ENCODE measurements at regions not wholly inside any gene's neighbourhood (a gene's known extent, or its start where the extent isn't known, plus 50 kb on each side); places are given as distances from the start of the nearest gene placed in this dataset.

DNA sequence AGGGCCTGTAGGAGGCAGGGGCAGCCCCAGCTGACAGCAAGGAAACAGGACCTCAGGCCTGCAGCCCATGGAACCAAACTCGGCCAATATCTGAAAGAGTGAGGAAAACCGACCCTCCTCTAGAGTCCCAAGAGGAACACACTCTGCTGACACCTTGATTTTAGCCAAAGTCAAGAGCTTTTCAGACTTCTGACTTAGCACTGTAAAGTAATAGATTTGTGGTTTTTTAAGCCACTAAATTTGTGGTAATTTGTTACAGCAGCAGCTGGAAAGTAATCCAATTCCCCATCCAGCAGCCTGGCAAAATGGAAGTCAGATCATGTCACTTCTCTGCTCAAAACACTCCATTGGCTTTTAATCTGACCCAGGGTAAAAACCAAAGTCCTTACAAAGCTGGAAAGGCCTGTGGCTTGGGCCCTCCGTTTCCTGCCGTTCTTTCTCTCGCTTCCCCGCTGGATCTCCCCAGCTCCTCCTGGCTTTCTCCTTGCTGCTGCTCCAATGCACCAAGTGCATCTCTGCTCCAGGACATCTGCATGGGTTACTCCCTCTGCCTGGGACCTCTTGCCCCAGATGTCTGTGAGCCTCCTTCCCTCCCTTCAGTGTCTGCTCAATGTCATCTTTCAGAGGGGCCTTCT is 79.0 kb downstream of the C5orf15 start:
- Histone ChIP-seq H2BK5ac (ENCODE audit: insufficient read length, low read length) (no peak overlapping the region), H3K14ac (ENCODE audit: insufficient read depth, low read length) (no peak overlapping the region), H4K20me1 (ENCODE audit: control insufficient read depth, insufficient read depth, insufficient read length) (no peaks in the 10 kb centered on the region), H2BK15ac (ENCODE audit: low read depth, low read length) (no peak overlapping the region), H4K91ac (ENCODE audit: insufficient read length, low read depth, low read length) (no peak overlapping the region), H3K23ac (ENCODE audit: insufficient read length, low read depth, low read length) (no peak overlapping the region), H2BK20ac (ENCODE audit: low read depth, low read length, poor library complexity, severe bottlenecking) (no peak overlapping the region), H3K27ac (ENCODE audit: insufficient read length, low read depth, low read length) (no peak overlapping the region), H3K4ac (ENCODE audit: low read depth, low read length) (no peak overlapping the region), H4K5ac (ENCODE audit: insufficient read length, low read depth, low read length) (no peak overlapping the region), H4K8ac (replicated peaks; ENCODE audit: insufficient read length, low read depth, low read length) (no peak overlapping the region), H2AK5ac (ENCODE audit: insufficient read length, low read length) (no peak overlapping the region), H3K79me1 (ENCODE audit: insufficient read depth, low read depth, low read length, poor library complexity, severe bottlenecking) (no peaks in the 10 kb centered on the region), H3K79me2 (ENCODE audit: insufficient read depth, low read length) (no peaks in the 10 kb centered on the region), H3K9ac (ENCODE audit: extremely low read depth, insufficient read length, low read length) (no peak overlapping the region), H3K4me2 (ENCODE audit: insufficient read depth, insufficient read length, low read length) (no peak overlapping the region), H3K56ac (ENCODE audit: insufficient read length, low read depth, low read length) (no peak overlapping the region), H3T11ph (ENCODE audit: low read length) (no peak overlapping the region), H3K23me2 (ENCODE audit: insufficient read length, low read depth, low read length, poor library complexity, severe bottlenecking) (no peaks in the 10 kb centered on the region), H2BK120ac (ENCODE audit: low read depth, low read length, poor library complexity, severe bottlenecking) (no peak overlapping the region), H3K9me3 (ENCODE audit: control insufficient read depth, low read depth, low read length) (no peaks in the 10 kb centered on the region), H2AFZ (ENCODE audit: low read length) (no peak overlapping the region), H3K27me3 (ENCODE audit: insufficient read depth, low read length) (no peaks in the 10 kb centered on the region), H3K18ac (ENCODE audit: insufficient read length, low read depth, low read length) (no peak overlapping the region), H2BK12ac (ENCODE audit: insufficient read length, low read depth, low read length) (no peak overlapping the region), H3K4me1 (ENCODE audit: insufficient read depth, low read length) (no peaks in the 10 kb centered on the region)
- TF ChIP-seq CTCF (conservative IDR thresholded peaks at IDR 0.05), result no peak
- DNase-seq, result no peak
- H3K4me1 Mint-ChIP-seq, result peaks cover 0 to 3% of the 10 kb centered on the region in 2 experiments; a peak in 1 of 4 replicates
- no peaks in the 10 kb centered on the region for H3K9me3 Mint-ChIP-seq
- no peak overlapping the region for H3K27ac Mint-ChIP-seq
- no peak overlapping the region for H3K4me3 Mint-ChIP-seq
- no CpG with 5 or more reads among the region's 6 CpGs for WGBS (ENCODE audit: extremely low coverage, insufficient read length, low lambda C conversion rate)
- H3K27me3 Mint-ChIP-seq (ENCODE audit: low read depth), result peaks cover 1% of the 10 kb centered on the region; the same call in 1 of the 2 replicates
- H3K36me3 Mint-ChIP-seq (ENCODE audit: insufficient read depth in 1 of 3, low read depth in 3 of 3), result no peaks in the 10 kb centered on the region
